K562 (cell line): ENCODE measurements at regions not wholly inside any gene's neighbourhood (a gene's known extent, or its start where the extent isn't known, plus 50 kb on each side); places are given as distances from the start of the nearest gene placed in this dataset.

Experiments
- ATAC-seq: fragments of 200-7000 bp; cut with Tn5 transposase; 3 replicates; pipeline ENCODE4 v1.9.1; 2020; ENCODE audit warnings: moderate library complexity
- BruUV-seq: library from RNA; stranded (reverse); fragments of 400-500 nt; replicated peaks from 2 replicates; lab custom pipeline; 2021; lab: Mats Ljungman, UMichigan
- CTCF ChIA-PET: fragments of 300-600 bp; formaldehyde crosslinking; extraction: SDS; loops from one replicate; lab custom pipeline; 2021; ENCODE audit warnings: low intra/inter-chr PET ratio; lab: Yijun Ruan, JAX
- POLR2A ChIA-PET: fragments of 300-600, 350-650 bp; sonication (Branson Sonifier 250); formaldehyde crosslinking; extraction: SDS; loops from one replicate; lab custom pipeline; 2021; ENCODE audit warnings: antibody characterized with exemption, inconsistent platforms; lab: Yijun Ruan, JAX
- DNase-seq, 4 experiments: peaks; one replicate each; pipeline versions ENCODE4 v3.0.0 to v3.0.0-alpha.2; 2011 to 2018; ENCODE audit warnings: low spot score in 3 of 4, mixed read lengths in 3 of 4; ENCODE audit errors: extremely low read depth in 1 of 4
- FAIRE-seq: peaks from 2 replicates; lab custom pipeline; 2011; peaks lifted over from hg19 to GRCh38; lab: Jason Lieb, UNC
- H2AFZ ChIP-seq: 2 replicates; pipeline ENCODE4 v1.6.0; 2011; ENCODE audit warnings: low read depth, low read length, control low read depth, inconsistent platforms
- H3K27ac ChIP-seq: fragments of 200-600 bp; 3 replicates; pipeline ENCODE4 v1.8.0; 2011; ENCODE audit warnings: low read depth, mild to moderate bottlenecking, control low read depth, inconsistent platforms, low read length, moderate library complexity, mixed read lengths; ENCODE audit errors: extremely low read depth
- H3K27me3 ChIP-seq, 2 experiments: fragments of 300-600 bp in 1 of 2; 2 replicates in 1 of 2; 3 replicates in 1 of 2; pipeline versions ENCODE4 v1.6.0 to v1.8.0; 2011; ENCODE audit warnings: inconsistent platforms in 2 of 2, low read length in 2 of 2, mild to moderate bottlenecking in 1 of 2, mixed read lengths in 1 of 2, moderate library complexity in 1 of 2; ENCODE audit not compliant: control insufficient read depth in 2 of 2, insufficient read depth in 2 of 2
- H3K36me3 ChIP-seq: fragments of 300-600 bp; 3 replicates; pipeline ENCODE4 v1.8.0; 2011; ENCODE audit warnings: mild to moderate bottlenecking, low read length, inconsistent platforms; ENCODE audit not compliant: control insufficient read depth, insufficient read depth
- H3K4me1 ChIP-seq, 2 experiments: fragments of 200-600 bp in 1 of 2; replicated peaks in 1 of 2; 2 replicates in 1 of 2; 3 replicates in 1 of 2; pipeline versions ENCODE4 v1.5.1 to v1.8.0; 2011; ENCODE audit warnings: inconsistent platforms in 2 of 2, low read length in 2 of 2, mild to moderate bottlenecking in 1 of 2, mixed read lengths in 1 of 2, moderate library complexity in 1 of 2; ENCODE audit not compliant: control insufficient read depth in 2 of 2, insufficient read depth in 2 of 2
- H3K4me2 ChIP-seq: 2 replicates; pipeline ENCODE4 v1.6.1; 2011; ENCODE audit warnings: low read length, control low read depth, inconsistent platforms, mixed read lengths; ENCODE audit not compliant: insufficient read depth
- H3K4me3 ChIP-seq: fragments of 200-600 bp; sonication (generic), shearing (Covaris generic); 2 replicates; pipeline ENCODE4 v1.5.1; 2016; ENCODE audit warnings: control low read depth, inconsistent platforms
- H3K79me2 ChIP-seq: fragments of 200-600 bp; 3 replicates; pipeline ENCODE4 v1.8.0; 2011; ENCODE audit warnings: low read length, inconsistent platforms; ENCODE audit not compliant: control insufficient read depth, insufficient read depth
- H3K9ac ChIP-seq, 2 experiments: 2 replicates each; pipeline versions ENCODE4 v1.6.0 to v1.6.1; 2011; ENCODE audit warnings: low read depth in 2 of 2, low read length in 2 of 2, control low read depth in 1 of 2, inconsistent platforms in 1 of 2, mild to moderate bottlenecking in 1 of 2, mixed read lengths in 1 of 2; ENCODE audit not compliant: insufficient read depth in 1 of 2
- H3K9me1 ChIP-seq: one replicate; pipeline ENCODE4 v1.6.0; 2011; ENCODE audit warnings: inconsistent platforms, mild to moderate bottlenecking, low read length, moderate library complexity; ENCODE audit not compliant: control insufficient read depth, insufficient read depth
- H3K9me3 ChIP-seq: replicated peaks from 2 replicates; pipeline ENCODE4 v1.5.1; 2011; ENCODE audit warnings: low read depth, low read length, inconsistent platforms; ENCODE audit not compliant: control insufficient read depth, insufficient read depth
- H4K20me1 ChIP-seq: replicated peaks from 2 replicates; pipeline ENCODE4 v1.6.1; 2011; ENCODE audit warnings: low read length, inconsistent platforms, mixed read lengths; ENCODE audit not compliant: control insufficient read depth, insufficient read depth
- MAFF ChIP-seq: IDR thresholded peaks from 2 replicates; pipeline ENCODE4 v1.6.1; 2012; ENCODE audit warnings: low read length, improper control_type of control experiment
- RFX5 ChIP-seq: IDR thresholded peaks from 2 replicates; pipeline ENCODE4 v1.6.1; 2011; ENCODE audit warnings: low read depth, mild to moderate bottlenecking, improper control_type of control experiment, low read length
- ZNF253 ChIP-seq: fragments of 250-450 bp; sonication (Bioruptor Pico); conservative IDR thresholded peaks from 2 replicates; pipeline ENCODE4 v1.6.1; 2021; ENCODE audit warnings: mild to moderate bottlenecking
- WGBS: fragments of 100-300 bp; shearing (Covaris generic); methylation state at CpG from one replicate; pipeline ENCODE4 v1.1.6; 2016; ENCODE audit warnings: low coverage, mixed read lengths; ENCODE audit not compliant: insufficient coverage; ENCODE audit errors: missing lambda C conversion rate; 5-methylcytosine and 5-hydroxymethylcytosine counted together
- in situ Hi-C: fragments of 300-500 bp; cut with MboI; formaldehyde crosslinking; loops from 4 replicates; pipeline ENCODE4 v1.15.0; 2018; ENCODE audit warnings: inconsistent platforms, mixed read lengths
- intact Hi-C: fragments of 100-400 bp; cut with micrococcal nuclease; formaldehyde crosslinking; loops from 2 replicates; pipeline ENCODE4 v1.14.2; 2022
- TF ChIP-seq, protein P1 (sequence below): fragments of 250-450 bp; sonication (Bioruptor Pico); IDR thresholded peaks from 2 replicates; pipeline ENCODE4 v1.5.0; 2021; ENCODE audit warnings: mild to moderate bottlenecking, moderate library complexity

DNA sequence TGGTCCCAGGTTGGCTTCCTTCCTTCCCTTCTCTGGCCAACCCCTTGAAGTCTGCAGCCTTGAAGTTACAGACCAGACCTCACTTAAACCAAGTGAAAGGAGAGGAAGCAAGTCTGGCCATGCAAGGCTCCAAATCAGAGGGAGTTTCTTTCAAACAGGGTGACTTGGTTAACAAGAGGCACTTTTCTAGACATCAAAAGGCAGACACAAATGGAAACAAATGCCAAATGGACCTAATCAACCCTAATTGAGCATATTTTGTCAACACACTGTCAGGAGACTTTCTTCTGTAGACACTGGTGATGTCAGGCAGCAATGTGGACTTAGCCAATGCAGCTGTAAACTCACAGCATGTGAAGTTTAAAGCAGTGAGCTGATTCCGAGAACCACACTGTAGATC, 282.7 kb upstream of the FZD8 start:
- H4K20me1 ChIP-seq, result no peaks in the 10 kb centered on the region
- no peaks in the 10 kb centered on the region for H3K4me1 ChIP-seq
- FAIRE-seq (no peak), ATAC-seq (no peak), DNase-seq (no peak)
- H3K4me3 ChIP-seq, result no peak overlapping the region
- in situ Hi-C loops (no loop called here), intact Hi-C loops (no loop called here)
- POLR2A ChIA-PET, result no interaction called here
- no peak overlapping the region for H3K4me2 ChIP-seq
- H3K36me3 ChIP-seq, result no peaks in the 10 kb centered on the region
- H3K27me3 ChIP-seq, result no peaks in the 10 kb centered on the region
- no peak overlapping the region for H3K9ac ChIP-seq
- 0% methylated on average over 1 of the region's 1 CpG for WGBS
- H3K9me3 ChIP-seq, result no peaks in the 10 kb centered on the region
- H2AFZ ChIP-seq, result no peak overlapping the region
- no peaks in the 10 kb centered on the region for H3K79me2 ChIP-seq
- no peaks in the 10 kb centered on the region for H3K9me1 ChIP-seq
- no TSS peak for BruUV-seq
- CTCF ChIA-PET, result no interaction called here
- no peak overlapping the region for H3K27ac ChIP-seq
- TF ChIP-seq RFX5 (no peak), ZNF253 (CRISPR knock-in tag) (no peak), MAFF (no peak)
- TF ChIP-seq, protein P1, sequence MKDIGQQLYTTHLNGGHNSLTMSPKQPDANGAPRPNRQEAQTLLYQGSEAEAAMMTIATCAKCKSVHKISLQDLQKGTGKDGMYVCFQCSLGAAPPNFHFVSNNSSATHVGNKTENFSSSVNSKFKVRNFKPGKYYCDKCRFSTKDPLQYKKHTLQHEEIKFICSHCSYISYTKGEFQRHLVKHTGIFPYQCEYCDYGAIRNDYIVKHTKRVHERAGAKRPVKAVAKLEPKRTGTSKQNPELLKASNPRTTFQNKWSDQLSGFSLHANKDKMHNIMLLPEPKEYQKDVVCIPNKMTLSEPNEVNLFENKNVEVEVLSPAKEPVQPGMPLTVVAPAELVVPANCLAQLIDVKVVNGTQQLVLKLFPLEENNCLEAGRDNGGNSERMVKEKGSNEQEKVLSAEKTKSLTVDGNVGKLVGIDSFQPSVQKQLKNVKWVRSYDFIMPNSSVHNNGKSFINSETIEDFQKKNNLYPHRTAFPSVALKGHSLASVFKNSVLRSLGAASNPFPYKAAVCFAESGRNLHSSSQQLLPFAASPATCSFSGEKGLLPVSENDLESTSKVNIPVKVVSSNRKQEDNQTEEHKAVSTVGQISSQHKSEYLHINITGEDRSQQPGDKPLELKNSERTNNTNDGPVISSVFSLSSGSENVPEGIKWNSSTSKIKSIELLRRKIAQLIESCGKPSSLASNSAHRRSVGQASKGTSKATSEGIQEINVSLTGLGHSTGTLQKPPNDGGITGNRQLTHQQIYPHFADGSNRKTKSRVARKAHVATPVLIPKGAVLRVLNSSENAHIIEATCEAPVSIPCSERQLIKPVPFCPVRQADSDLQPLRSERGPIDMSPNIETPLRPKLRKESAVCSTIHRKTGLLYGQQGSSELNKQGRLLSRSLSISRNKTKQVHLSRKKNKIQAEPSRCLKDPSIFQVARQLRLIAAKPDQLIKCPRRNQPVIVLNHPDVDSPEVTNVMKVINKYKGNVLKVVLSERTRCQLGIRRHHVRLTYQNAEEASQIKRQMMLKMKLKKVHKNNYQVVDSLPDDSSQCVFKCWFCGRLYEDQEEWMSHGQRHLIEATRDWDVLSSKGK (CRISPR knock-in tag), result no peak
- TF ChIP-seq, all 486 proteins: peak for 0
